ENCODE measurements at regions not wholly inside any gene's neighbourhood (a gene's known extent, or its start where the extent isn't known, plus 50 kb on each side); places are given as distances from the start of the nearest gene placed in this dataset.

DNA sequence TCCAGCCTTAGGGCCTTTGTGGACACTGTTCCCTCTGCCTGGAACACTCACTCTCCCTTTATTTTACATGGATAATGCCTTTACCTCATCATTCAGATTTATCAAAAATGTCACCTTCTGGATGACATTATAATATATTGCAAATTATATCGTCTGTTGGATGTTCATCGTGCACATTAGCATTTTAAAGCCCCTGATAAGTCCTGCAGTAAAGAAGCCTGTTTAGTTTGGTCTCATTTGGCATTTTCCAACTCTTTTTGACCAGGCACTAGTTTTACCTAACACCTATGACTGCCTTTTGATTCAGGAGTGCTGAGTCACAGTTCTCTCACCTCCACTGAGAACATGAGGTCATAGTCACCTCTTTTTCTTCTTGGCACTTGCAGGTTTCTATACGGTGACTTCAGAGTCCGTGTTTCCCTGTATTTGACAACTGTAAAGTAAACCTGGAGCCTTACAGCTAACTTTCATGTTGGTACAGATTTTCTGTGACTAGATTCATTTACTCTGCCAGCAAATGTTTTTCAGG, 57.7 kb upstream of the STC2 start:
- TF ChIP-seq, protein P1, sequence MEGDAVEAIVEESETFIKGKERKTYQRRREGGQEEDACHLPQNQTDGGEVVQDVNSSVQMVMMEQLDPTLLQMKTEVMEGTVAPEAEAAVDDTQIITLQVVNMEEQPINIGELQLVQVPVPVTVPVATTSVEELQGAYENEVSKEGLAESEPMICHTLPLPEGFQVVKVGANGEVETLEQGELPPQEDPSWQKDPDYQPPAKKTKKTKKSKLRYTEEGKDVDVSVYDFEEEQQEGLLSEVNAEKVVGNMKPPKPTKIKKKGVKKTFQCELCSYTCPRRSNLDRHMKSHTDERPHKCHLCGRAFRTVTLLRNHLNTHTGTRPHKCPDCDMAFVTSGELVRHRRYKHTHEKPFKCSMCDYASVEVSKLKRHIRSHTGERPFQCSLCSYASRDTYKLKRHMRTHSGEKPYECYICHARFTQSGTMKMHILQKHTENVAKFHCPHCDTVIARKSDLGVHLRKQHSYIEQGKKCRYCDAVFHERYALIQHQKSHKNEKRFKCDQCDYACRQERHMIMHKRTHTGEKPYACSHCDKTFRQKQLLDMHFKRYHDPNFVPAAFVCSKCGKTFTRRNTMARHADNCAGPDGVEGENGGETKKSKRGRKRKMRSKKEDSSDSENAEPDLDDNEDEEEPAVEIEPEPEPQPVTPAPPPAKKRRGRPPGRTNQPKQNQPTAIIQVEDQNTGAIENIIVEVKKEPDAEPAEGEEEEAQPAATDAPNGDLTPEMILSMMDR (conservative IDR thresholded peaks at IDR 0.05; ENCODE audit: low read depth, low read length), result no peak
- no peak for DNase-seq (ENCODE audit: low read depth)
- H3K4me3 ChIP-seq (ENCODE audit: low read depth, low read length), result no peak overlapping the region

DNA sequence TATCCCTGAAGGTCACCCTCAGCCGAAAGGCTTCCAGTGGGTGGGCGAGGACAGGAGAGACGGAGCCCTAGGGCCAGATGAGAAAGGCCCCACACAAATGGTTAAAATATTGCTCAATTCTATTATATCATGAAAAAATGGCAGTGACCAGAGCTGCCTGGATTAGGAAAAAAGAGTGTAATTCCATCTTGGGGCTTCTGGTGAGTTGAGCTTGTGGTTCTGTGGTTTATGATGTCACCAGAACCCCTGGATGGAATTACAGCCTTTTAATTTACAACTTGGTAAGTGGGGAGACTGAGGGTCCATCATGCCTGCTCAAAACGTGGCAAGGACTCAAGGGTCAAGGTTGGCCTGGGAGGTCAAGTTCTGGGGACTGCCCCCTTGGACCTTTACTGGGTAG, 55.5 kb upstream of the STC2 start:
- TF ChIP-seq, protein P1 (conservative IDR thresholded peaks at IDR 0.05; ENCODE audit: low read depth, low read length), result no peak
- no peak overlapping the region for H3K4me3 ChIP-seq (ENCODE audit: low read depth, low read length)
- DNase-seq (ENCODE audit: low read depth), result no peak

- TF ChIP-seq, protein P1 (conservative IDR thresholded peaks at IDR 0.05; ENCODE audit: low read depth, low read length), result no peak
- no peak for DNase-seq (ENCODE audit: low read depth)
- no peak overlapping the region for H3K4me3 ChIP-seq (ENCODE audit: low read depth, low read length)
These were observed 50.5 kb upstream of the STC2 start for GRCh38 chr5:173378727-173379126.
